Tongue (tissue), 1 donor: ENCODE measurements at regions not wholly inside any gene's neighbourhood (a gene's known extent, or its start where the extent isn't known, plus 50 kb on each side); places are given as distances from the start of the nearest gene placed in this dataset.

Source experiments
- DNase-seq: peaks from one replicate; pipeline ENCODE4 v3.0.0-alpha.2; 2015

DNA sequence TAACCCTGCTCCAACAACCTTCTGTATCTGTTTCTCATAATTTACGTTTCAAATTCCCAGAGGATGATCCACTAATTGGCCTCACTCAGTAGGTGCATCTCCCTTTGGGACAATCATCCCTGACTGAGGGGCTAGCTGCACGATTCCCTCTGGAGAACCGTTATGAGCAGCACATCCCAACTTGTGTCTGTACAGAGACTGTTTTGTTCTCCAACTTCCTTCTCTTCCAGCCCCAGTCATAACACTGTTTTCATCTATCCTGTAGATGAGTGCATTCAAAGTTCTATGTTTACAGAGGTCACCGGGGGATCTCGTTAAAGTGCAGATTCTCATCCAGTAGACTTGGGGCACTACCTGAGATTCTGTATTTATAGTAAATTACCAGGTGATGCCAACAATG lies 187.2 kb downstream of the REEP3 start:
- no peak for DNase-seq

DNA sequence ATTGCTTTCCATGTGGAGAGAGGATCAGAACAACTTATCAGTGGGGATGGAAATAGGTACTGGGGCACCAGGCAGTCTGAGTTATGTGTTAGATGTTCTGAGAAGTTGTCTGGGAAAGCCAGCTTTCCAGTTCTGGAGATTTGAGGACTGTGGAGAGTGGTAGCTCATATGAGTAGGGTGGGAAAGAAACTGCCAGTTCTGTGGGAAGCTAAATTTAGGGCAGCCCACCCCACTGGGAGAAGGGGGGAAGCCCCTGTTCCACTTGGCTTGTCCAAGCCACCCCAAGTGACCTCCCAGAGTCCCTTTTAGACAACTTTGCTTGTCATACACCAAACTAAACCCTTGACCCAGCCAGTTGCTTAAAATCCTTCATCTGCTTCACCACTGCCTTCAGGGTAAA lies 189.5 kb downstream of the REEP3 start:
- DNase-seq: no peak

DNA sequence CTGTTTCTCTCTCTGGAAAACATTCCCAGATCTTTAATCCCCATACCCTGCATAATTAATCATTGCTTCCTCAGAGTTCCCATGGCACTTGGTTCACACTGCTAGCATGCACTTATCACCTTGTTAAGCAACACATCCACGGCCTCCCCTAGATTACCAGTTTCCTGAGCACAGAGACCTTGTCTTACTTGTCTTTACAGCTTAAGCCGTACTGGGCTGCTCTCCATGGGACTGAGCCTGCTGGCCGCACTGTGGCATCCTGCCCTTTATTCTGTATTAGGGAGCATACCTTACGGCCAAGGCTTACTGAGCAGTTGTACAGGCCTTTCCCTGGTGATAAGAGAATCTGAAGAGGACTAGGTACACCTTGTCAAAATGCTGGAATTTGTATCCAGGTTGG lies 190.2 kb downstream of the REEP3 start:
- DNase-seq: peak; percentile 58

DNA sequence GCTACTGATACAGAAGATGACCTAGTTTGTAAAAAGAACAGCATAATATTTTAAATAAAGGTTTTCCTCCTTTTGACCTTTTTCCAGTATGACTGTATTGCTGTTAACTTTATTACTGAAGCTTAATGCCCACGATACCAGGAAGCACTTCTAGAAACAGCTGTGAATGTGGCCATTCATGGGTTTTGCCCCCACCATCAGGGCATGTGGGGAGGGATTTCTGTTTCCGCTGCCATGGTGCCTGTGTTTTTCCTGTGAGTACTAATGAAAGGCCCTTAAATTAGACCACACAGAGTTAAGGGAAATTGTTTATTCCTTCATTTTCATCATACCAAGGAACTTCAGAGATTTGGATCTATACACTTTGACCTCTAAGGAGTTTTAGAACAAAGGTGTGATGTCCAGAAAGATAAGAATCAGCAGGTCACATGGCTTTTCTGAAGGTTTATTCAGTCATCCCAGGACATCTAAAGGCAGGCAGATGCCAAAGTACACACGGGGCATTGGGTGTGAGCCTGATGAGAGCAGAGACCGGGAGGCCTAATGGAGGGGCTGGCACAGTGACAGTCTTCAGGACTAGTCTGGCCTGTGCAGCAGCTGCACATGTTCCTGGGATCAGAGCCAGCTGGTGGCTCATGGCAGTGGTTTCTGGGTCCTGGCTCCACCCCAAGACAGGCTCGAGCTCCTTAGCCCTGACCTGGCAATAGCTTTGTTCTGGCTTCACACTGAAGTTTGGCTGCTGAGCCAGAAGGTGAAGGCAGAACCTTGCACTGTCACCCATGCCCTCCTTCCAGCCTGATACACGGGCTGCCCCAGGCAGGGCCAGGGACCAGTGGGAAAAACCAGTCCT lies 190.9 kb downstream of the REEP3 start:
- DNase-seq: peak; percentile 98

DNA sequence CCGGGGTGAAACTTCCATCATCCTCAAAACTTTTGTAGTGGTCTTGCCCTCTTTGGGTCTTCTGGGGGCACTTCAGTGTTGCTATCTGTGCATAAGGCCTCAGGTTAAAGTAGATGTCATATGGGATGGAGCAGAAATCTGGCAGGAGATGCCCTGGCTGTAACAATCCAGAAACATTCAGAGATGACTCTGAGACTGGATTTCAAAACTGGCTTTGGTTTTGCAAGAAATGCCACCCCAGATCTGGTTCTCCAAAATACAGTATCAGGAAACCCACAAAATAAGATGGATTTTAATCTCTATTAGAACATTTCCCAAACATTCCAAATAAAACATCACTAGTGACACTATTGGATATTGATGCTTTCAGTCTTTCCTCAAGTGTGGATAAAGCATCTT lies 191.5 kb downstream of the REEP3 start:
- no peak for DNase-seq

DNA sequence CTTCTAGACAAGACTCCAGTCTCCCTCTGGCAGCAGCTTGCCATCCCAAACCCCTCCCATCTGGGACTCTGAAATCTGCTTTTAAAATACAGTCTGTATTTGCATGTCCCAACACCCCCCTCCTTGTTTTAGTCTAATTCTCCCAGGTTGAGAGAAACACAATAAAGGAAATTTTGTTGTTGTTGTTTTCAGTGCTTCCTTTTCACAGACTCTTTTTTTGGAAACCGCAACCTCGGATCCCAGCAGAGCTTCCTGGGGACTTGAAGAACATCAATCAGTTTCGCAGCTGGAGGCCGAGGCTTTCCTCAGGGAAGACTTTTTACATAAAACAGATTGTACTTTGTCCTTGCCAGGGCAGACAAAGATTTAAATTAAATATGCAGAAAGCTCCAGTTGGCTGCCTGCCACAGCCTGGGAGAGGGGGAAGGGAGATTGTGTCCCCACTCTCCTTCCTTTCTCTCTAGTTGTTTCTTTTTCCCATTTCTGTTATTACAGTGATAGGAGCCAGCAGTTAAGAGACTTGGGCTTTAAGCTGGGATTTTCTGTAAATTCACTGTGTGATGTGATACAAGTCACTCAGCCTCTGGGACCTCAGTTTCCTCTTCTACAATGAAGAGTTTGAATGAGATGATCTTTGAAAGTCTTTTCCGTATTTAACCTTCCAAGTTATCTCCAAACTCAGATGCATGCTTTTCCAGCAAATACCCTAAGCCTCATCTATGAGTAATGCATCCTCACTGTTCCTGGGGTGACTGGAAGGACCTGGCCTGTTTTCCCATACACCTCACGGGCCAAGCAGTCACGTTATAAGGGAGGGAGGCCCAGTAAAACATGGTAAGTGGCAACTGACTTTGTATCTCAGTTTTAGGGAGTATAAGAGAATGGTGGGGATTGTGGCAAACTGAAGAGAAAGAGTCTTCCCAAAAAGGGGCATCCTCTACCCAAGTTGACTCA lies 192.3 kb downstream of the REEP3 start:
- DNase-seq: peak; percentile 96

DNA sequence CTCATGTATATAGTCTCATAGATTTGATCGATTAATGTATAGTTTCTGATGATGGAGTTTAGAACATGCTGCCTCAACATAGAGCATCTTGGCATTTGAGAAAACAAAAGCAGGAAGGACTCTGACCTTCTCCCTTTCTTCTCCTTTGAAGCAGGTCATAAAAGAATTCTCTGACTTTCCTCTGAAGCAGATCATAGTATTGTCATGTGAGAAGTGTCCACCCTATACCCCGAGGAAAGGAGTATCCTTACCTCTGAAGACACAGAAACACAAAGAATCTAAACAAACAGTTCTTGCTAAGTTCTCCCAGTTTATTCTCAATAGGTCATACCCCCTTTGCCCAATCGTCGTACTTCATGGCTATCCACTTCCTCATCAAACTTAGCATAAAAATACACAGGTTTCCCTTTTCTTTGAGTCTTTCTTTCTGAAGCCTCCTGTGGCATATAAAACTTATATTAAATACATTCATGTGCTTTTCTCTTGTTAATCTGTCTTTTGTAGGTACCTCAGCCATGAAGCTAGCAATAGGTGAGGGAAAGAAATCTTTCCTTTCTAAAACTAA lies 194.9 kb downstream of the REEP3 start:
- DNase-seq: no peak

DNA sequence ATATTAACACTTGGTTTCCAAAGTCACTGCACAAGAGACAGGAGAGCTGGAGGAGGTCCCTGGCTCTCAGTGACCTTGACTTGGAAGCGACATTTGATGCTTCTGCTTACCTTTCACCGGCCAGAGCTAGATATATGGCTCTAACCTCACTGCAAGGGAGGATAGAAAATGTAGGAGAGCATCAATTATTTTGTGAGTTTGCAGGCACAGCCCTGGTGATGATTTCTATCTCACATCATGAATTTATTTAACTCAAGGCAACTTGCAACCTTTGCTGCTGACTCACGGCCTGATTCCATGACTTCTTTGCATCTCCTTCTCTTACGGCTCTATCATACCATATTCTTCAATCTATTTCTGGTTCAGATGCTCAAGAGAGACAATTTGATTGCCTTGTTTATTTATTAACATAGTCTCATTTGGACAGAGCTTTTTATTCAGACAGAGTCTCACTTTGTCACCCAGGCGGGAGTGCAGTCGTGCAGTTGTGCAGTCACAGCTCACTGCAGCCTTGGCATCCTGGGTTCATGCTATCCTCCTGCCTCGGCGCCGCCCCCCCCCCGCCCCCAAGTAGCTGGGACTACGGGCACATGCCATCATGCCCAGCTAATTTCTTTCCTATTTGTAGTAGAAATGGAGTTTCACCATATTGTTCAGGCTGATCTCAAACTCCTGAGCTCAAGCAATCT lies 196.0 kb downstream of the REEP3 start:
- DNase-seq: no peak

DNA sequence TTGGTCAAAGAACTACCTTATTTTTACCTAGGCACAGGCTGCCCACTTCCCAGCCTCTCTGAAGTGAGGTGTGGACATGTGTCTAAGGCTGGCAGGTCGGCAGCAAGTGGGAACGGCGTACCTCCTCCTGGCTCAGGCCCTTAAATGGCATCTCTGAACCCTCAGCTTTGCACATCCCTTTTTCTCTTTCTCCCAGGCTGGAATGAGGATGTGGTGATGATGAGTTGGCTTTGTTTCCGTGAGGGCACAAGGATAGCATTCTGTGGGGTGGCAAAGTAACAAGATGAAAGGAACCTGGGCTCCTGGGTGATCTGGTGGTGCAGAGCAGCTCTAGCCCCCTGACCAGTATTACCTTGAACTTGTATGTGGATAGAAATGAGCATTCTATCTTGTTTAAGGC lies 196.8 kb downstream of the REEP3 start:
- DNase-seq: no peak

DNA sequence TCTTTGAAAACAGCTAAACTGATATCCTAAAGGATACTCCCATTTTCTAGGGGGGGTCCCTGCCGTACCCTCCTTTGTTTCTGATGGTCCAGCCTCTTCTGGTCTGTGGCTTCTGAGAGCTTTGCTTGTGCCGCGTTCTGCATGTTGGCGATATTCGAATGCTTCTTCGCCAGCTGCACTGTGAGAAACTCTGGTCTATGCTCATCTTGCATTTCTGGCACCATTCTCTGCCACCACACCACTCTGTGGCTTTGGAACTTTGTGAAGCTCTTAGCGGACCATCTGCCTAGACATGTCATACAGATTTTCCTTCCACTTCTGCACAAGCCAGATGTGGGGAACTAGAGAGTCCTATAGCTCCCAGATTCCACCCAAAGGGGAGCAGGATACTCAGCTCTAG lies 197.2 kb downstream of the REEP3 start:
- peak; percentile 90 for DNase-seq

DNA sequence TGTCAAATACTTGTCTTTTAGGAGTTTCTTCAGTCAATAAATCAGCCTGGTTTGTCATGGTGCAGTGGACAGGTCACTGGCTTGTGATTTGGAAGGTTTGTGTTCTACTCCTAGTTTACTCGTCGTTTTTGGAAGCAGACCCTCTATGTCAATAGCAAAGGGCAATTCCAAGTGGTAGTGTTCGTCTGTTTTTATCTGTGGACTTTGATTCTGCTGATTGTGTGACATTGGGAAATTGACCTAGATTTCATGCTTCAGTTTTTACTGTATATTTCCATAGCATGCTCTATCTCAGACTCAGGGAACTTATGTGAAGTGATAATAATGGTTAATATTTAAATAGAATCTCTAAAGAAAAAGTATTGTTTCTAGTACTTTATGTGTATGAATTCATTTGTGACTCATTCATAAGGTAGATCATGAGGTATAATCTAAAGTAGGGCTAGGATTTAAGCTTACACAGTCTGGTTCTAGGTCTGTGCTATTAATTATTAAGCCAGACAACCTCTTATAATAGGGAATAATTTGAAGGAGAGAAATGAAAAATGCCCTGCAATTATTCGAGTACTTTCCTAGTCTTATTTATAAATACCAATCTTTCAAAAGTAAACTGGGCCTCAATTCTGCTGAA lies 198.1 kb downstream of the REEP3 start:
- no peak for DNase-seq

DNA sequence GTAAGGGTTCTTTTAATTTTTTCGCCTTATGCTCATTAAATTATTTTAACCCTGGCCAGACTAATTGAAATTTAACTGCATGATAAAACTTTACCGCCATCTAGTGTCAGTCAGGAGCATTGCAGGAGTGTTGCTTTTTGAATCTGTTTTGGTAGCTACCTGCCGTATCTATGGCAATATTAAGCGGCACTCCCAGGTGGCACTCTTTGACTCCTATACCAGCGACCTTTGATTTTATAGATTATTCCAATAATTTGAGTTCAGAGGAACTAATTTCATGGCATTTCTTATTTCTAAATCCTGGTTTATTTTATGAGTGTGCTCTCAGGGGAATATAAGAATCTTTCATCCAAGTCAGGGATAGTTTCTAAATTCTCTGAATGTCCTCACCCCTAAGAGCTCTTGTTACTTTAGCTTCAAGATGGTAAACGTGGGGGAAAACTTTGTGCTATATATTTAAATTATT lies 198.9 kb downstream of the REEP3 start:
- peak; percentile 79 for DNase-seq

DNA sequence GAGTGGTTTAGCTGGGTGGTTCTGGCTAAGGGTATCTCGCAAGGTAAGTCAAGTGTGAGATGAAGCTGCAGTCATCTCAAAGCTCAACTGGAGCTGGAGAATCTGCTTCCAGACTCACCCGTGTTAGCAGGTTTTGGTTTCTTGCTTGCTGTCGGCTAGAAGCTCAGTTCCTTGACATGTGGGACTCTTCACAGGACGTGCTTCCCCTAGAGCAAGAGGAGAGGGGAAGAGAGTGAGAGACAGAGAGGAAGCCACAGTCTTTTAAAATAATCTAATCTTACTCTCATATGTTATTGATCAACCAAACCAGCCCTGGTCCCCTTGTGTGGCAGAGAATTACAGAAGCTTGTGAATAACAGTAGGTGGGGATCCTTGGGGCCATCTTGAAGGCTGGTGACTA lies 199.5 kb downstream of the REEP3 start:
- no peak for DNase-seq

DNA sequence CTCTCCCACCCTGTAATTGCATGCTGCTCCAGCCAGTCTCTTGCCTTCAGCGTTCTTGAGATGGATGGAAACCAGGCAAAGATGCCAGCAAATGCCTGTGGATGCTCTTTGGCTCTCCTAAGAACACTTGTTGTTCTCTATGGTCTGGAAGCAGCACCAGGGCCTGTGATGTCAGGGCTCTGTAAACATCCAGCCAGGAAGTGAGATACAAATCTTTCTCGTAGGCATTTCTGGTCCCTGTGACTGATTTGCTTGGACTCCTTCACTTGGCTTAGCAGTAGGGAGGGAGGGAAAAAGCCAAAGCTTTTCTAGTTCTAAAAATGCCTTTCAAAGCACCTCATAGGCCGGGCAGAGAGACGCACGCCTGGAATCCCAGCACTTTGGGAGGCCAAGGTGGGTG lies 201.3 kb downstream of the REEP3 start:
- no peak for DNase-seq

DNA sequence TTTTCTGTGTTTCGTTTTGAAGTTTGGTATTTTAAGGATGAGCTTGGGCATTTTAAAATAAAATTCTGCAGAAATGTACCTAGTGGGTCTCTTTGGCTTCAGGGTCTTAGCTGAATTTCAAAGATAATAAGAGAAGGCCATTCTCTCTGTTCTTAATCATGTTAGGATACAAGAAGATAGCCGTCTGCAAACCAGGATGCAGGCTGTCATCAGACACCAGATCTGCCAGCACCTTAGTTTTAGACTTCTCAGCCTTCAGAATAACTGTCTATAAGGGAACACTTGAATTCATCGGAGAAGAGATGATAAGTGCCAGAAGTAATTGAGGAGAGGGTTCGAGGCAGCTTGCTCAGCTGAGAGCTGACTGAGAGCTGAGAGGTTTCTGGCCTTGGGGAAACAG lies 202.1 kb downstream of the REEP3 start:
- no peak for DNase-seq

DNA sequence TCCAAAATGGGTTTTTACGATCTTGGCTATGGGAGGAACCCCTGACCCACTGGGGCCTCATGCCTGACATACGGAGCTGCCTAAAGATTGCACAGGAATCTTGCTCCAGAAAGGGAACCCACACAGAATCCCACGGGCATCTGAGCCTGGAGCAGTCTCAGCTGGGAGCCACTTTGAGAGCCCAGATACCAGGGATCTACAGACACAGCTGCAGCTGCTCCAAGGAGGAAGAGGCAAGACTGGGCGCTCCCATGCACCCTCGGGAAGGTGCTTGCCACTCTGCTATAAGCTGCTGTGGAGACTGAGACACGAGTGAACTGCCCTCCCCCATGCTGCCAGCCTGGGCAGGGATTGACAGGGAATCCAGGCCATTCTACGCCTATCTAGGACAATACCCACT lies 202.5 kb downstream of the REEP3 start:
- DNase-seq: no peak

DNA sequence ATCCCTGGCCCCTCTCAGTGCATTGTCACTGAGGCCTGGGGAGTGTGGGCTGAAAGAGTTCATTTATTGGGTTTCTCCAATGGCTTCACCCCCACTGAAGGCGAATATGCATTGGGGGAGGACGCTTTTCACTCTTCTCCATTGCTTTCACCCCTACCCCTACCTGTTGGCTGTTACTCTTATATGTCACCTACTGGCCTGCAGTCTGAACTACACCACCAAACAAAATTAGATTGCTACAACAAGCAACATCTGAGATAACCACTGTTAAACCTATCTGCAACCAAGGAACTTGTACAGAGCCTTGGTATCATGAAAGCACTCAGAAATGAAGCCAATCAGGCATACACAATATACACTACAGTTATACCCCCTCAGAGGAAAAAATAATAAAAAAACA lies 203.7 kb downstream of the REEP3 start:
- no peak for DNase-seq

DNA sequence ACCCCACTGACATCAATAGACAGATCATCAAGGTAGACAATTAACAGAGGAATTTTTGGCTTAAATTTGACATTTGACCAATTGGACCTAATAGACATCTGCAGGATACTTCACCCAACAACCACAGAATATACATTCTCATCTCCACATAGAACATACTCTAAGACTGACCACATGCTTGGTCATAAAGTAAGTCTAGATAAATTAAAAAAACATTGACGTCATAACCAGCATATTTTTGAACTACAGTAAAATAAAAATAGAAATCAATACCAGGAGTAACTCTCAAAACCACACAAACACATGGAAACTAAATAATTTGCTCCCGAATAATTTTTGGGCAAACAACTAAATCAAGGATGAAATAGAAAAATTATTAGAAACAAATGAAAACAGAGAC lies 205.7 kb downstream of the REEP3 start:
- DNase-seq: no peak

DNA sequence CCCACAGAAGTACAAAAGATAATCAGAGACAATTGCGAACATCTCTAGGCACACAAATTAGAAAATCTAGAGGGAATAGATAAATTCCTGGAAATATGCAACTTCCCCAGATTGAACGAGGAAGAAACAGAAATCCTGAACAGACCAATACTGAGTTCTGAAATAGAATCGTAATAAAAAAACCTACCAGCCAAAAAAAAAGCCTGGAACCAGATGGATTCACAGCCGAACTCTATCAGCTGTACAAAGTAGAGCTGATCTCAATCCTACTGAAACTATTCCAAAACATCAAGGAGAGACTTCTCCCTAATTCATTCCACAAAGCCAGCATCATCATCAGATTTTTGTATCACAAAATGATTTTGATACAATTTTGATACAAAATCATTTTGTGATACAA lies 206.4 kb downstream of the REEP3 start:
- DNase-seq: no peak

DNA sequence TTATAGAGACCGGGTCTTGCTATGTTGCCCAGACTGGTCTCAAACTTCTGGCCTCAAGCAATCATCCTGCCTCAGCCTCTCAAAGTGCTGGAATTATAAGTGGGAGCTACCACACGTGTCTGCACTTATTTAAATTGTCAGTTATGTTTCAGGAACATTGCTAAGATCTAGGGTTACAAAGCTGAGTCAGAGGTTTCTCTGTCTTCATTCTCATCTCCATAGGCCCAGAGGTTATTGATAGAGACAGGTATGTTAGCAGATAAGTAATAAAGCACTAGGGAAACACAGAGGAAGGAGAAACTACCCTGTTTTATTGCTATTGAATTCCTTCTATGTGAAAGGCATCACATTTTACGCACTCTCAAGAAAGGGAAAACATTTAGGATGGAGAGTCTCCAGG lies 214.1 kb downstream of the REEP3 start:
- no peak for DNase-seq

DNA sequence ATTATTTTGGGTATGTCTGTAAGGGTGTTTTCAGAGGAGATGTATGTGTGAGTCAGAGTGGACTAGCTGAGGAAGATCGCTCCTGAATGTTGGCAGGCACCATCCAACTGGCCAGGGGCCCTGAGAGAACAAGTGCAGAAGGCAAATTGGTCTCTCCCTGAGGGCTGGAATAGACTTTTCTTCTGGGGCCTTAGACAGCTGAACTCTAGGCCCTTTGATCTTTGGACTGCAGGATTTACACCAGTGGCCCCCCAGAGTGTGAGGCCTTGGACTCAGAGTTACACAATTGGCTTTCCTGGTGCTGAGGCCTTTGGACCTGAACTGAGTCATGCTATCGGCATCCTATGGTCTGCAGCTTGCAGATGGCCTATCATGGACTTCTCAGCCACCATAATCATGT lies 217.2 kb downstream of the REEP3 start:
- peak; percentile 38 for DNase-seq
